HG02884 (cell line): ENCODE measurements at regions not wholly inside any gene's neighbourhood (a gene's known extent, or its start where the extent isn't known, plus 50 kb on each side); places are given as distances from the start of the nearest gene placed in this dataset.

Experiments used
- ATAC-seq: cut with Tn5 transposase; IDR thresholded peaks from one replicate; pipeline ENCODE4 v1.9.1; 2021; ENCODE audit warnings: mild to moderate bottlenecking, moderate library complexity; ENCODE audit not compliant: unreplicated experiment

GRCh38 chr13:112124141-112124540 lies 57.2 kb downstream of the SOX1 start:
- no peak for ATAC-seq

DNA sequence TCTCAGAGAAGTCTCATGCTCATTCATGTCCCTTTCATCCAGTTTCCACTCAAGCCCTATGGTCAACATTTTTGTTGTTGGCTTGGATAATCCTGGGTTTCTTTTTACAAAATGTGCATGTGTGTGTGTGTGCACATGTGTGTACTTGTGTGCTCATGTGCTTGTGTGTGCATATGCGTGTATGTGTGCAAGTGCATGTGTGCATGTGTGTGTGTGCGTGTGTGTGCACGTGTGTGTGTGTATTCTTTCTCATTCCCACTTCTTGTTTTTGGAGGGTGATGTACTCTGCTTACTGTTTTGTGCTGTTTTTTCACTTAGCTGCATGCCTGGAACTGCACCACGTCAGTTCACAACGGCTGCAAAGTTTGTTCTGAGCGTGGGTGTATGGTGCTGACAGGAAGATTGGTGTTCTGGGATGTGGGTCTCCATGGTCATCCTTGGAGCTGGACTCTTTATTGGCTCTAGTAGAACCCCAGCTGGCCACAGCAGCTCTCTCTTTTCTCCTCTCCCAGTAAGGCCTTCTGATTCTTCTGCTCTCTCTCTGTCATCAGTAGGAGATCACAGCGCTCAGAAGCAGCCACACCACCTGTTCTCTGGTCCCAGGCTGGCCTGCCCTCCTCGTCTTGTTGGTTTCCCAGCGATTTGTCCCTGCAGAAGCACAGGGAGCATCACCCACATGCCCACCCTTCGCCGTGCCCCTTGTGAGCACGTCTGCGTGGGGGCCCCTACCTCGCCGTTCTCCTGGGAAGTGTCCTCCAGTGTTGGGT lies 60.8 kb downstream of the SOX1 start:
- ATAC-seq = no peak

DNA sequence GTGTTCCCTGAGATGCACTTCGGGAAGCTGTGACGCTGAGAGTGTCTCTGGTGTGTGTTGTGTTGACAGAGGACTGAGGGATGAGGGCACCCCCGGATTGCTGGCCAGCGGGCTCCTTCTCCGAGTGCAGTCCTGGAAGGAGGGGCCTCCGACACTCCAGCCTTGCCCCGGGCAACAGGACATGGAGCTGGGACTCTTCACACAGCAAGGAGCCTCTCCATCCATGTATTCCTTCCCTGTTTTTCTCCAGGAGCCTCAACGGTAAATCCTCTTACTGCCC lies 61.3 kb downstream of the SOX1 start:
- ATAC-seq = no peak

DNA sequence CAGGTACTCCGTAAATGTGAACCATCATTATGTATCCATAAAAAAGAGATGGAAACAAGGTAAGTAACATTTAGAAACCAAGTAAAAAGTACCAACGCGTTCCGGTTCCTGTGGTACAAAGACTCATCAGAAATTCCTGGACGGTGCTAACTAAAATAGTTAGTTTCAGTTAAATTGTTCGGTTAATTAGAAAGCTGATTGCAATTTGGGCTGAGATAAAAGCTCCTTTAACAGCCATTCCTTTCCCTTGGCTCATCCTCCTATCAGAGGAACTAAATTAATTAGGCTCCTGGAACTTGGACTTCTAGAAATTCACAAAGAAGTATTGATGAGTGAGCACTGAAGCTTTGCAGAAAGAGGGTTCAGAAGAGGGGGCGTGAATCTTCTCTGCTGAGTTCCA lies 63.5 kb downstream of the SOX1 start:
- ATAC-seq = no peak

- ATAC-seq = no peak
These were observed 64.2 kb downstream of the SOX1 start for GRCh38 chr13:112131081-112131712.

DNA sequence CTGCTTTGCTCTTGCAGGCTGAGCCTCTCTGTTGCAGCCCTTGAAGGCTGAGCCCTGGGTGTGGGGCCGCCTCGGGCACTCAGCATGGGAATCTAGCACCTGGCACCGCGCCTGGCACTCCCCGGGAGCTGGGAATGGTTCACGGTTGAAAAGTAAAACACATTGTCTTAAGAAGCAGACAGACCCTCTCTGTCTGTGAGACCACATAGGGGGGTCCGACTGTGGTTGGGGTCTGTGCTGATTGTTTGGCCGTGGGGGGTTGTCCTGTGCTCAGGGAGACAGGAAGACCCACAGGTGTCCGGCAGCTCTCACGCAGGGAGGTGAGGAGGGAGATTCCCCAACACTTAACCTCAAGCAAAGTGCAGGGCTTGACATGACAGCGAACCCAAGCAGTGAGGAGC lies 64.8 kb downstream of the SOX1 start:
- no peak for ATAC-seq

- ATAC-seq = no peak
These were observed 65.2 kb downstream of the SOX1 start for GRCh38 chr13:112132142-112132541.

DNA sequence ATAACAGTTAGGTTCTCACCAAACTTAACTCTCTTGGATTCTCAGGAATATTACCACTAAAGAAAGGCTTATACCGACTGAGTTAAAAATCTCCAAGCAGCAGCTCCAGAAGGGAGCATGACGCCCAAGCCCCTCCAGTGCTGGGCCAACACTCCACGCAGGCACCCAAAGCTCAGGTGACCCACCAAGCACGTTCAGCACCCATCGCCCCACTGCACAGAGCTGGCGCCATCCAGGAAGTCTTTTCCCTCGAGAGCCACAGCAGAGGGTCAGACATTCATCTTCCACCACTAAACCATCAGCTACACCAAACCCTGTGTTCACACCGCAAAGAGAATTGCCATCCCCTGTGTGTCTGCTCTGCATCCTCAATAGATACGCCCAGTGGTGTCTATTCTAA lies 65.7 kb downstream of the SOX1 start:
- ATAC-seq = no peak

GRCh38 chr13:112133499-112134390 lies 66.8 kb downstream of the SOX1 start:
- ATAC-seq = no peak

- ATAC-seq = no peak
These were observed 67.6 kb downstream of the SOX1 start for GRCh38 chr13:112134391-112135075.

DNA sequence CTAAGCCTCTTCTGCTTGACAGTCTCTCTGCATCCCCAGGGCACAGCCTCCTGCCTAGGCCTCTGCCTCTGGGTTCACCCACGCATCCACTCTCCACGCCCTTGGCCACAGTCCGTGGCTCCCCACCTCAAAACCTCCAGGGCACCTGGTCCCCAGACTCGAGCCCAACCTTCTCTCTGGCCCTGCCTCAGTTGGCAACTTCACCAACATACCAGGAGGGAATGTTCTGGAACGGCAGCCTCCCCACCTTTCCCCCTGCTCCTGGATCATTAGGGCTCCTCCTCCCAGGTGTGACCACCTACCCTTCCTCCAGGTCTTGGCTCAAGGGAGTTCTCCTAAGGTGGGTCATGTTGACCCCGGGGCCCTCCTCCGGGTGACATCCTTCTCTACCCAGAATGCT lies 69.1 kb downstream of the SOX1 start:
- no peak for ATAC-seq

- ATAC-seq = no peak
These were observed 70.2 kb downstream of the SOX1 start for GRCh38 chr13:112137144-112137543.

- ATAC-seq = no peak
These were observed 73.4 kb downstream of the SOX1 start for GRCh38 chr13:112140366-112140765.

DNA sequence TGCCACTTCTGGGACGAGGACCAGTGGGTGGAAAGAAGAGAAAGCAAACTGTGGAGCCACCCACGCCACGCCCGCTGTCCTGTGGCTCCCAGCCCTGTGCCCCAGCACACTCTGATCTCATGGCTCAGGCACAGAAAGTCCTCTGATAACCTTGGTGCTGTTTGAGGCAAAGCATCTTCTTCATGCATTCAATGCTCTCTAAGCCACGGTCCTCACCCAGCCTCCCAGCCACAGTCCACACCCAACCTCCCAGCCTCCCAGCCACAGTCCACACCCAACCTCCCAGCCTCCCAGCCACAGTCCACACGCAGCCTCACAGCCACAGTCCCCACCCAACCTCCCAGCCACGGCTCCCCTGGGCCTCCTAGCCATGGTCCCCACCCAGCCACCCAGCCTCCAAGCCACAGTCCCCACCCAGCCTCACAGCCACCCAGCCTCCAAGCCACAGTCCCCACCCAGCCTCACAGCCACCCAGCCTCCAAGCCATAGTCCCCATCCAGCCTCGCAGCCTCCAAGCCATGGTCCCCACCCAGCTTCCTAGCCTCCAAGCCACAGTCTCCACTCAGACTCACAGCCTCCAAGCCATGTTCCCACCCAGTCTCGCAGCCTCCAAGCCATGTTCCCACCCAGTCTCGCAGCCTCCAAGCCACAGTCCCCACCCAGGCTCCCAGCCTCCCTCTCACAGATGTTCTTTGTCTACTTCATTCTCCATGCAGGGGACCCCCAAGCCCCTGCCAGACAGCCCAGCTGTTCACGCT lies 74.9 kb downstream of the SOX1 start:
- ATAC-seq = no peak

- no peak for ATAC-seq
These were observed 75.5 kb downstream of the SOX1 start for GRCh38 chr13:112142401-112142930.

DNA sequence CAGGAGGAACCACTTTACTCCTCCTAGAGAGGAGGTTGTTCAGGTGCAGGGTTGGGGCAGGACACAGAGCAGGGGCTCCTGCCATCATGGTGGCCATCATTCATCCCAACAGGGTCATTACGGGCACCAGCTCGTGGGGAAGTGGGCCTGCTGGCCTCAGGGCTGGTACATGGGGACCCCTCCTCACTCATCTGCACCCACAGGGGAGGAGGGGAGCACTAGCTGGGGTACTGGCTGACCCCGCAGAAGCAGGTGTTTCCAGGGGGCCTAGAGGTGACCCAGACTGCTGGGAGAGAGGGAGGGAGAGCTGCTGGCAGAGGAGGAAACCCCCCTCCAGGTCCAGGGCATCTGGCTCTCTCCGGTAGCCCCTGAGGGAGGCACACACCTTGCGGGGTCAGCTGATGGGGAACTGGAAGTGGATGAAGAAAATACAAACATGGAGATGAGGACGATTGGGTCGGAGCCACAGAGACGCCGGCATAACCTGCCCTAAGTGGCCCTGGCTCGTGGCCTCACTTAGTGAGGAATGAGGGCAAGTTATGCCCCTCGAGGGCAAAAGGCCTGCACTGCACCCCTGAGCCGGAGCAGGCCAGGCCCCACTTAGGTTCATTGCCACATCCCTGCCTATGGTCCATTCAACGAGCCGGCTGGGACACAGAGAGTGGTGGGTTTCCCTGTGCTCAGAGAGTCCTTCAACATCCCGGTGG lies 76.2 kb downstream of the SOX1 start:
- no peak for ATAC-seq

GRCh38 chr13:112143753-112144615 lies 77.0 kb downstream of the SOX1 start:
- ATAC-seq = no peak

DNA sequence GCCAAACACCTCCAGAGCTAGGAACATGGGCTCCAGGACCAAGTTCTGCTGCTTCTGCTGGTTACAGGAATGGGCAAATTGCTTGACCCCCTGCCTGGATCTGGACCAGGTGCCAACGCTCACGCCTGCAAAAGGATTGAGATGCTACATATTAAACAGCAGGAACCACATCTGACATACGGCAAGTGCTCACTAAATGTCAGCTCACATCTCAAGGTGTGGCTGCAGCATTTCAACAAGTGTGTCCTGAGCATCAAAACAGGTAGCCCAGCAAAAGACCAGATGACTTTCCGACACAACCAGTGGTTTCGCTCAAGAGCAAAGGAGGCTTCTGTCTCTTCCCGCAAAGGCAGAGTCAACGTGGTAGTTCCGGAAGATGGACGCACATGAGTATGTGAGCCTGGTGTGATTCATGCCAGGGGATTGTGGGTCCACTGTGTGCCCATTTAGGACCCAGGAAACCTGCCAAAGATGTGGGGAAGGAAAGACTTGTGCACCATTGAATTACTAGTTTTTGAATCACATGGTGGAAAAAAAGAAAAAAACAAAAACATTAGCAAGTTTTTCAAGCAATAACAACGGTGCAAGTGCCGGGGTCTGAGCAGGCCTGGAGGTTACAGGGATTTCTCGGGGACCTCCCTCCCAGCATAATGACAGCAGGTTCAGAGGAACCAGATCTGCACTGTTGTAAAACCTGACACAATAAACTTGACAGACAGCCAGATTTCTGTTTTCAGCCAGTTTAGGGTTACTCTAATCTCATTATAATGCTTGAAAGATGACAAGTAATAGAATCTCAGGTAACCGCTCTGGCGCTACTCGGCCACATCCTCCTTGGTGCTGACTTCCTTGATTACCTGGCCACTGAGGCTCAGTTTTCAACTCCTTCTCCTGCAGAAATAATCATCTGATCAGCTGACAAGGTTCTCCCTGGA lies 77.9 kb downstream of the SOX1 start:
- no peak for ATAC-seq
